ENCODE measurements at regions not wholly inside any gene's neighbourhood (a gene's known extent, or its start where the extent isn't known, plus 50 kb on each side); places are given as distances from the start of the nearest gene placed in this dataset.

- TF ChIP-seq CTCF (IDR thresholded peaks at IDR 0.05) = no peak
- TF ChIP-seq EZH2phosphoT487 (IDR thresholded peaks at IDR 0.05) = no peak
Observed at GRCh38 chr4:14182148-14182547, 554.6 kb upstream of the BOD1L1 start.
